GM21381 (cell line): ENCODE measurements at regions not wholly inside any gene's neighbourhood (a gene's known extent, or its start where the extent isn't known, plus 50 kb on each side); places are given as distances from the start of the nearest gene placed in this dataset.

Experiments
- ATAC-seq: cut with Tn5 transposase; IDR thresholded peaks from one replicate; pipeline ENCODE4 v1.9.1; 2021; ENCODE audit warnings: mild to moderate bottlenecking, moderate library complexity; ENCODE audit not compliant: unreplicated experiment

DNA sequence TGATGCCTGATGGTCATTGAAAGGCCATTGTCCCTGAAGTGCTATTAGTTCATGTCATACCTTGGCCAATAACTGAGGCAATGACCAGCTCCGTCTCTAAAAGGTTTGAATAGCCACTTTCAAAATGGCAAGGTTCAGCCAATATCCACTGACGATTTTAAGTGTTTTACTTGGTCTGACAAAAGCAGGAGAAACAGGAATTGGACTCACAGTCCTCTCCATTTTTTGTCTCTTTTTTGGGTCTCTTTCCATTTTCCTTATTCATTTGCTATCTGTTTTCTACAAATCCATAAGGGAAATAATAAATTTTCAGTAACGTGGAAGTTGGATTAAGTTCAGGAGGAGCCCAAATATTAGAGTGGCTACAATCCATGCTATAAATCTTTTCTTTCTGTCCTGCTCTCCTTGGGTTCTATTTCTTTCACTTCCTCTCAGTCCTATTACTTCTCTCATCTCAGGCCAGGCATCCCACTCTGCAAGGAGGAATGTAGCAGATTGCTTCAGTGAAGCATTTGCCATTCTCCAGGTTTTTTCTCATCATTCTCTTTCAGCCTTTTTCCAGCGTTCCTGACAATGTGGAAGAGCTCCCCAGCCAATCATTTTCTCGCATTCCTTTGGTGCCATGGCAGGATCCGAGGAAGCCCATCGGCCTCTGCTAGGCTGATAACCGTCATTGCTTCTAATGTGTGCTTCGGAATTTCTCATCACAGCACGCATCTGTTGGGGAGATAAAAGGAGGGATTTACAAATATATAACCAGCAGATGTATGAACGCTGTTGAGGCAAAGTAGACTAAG is 414.5 kb downstream of the ADGRL2 start:
- ATAC-seq = no peak

- ATAC-seq = no peak
These were observed 413.9 kb downstream of the ADGRL2 start for GRCh38 chr1:82214606-82215005.

- no peak for ATAC-seq
These were observed 396.9 kb downstream of the ADGRL2 start for GRCh38 chr1:82197606-82198005.

DNA sequence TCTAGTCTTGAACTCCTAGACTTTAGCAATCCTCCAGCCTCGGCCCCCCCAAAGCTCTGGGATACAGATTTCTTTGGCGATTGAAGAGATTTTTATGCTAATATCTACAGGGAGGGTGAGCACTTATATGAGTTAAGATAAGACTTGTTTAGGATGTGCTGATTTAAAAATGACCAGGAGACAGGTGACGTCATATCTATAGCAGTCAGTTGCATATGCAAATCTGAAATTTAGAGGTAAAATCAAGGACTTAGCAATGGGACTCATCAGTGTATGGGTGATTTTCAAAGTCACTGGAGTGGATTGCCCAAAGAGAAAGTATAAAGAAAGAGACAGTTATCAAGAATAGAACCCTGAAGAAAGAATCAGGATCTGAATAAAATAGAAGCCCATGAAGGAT is 394.5 kb downstream of the ADGRL2 start:
- ATAC-seq = no peak

DNA sequence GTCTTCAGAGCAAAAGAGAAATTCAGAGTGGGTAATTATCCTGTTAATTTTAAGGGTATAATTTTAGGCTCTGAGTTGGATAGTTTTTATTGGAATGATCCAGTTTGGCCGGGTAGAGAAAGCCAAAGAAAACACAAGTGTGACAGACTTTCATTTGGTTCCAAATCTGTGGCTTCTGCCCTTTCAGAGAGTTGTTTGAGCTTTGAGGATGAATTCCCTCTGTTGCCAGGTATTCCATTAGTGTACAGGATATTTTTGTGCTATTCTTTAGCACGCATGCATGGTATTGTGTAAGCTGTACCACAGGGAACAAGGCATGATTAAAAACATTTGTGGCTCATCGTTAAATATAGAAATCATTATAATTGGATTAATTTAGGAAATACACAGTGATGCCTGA is 384.4 kb downstream of the ADGRL2 start:
- ATAC-seq = no peak

DNA sequence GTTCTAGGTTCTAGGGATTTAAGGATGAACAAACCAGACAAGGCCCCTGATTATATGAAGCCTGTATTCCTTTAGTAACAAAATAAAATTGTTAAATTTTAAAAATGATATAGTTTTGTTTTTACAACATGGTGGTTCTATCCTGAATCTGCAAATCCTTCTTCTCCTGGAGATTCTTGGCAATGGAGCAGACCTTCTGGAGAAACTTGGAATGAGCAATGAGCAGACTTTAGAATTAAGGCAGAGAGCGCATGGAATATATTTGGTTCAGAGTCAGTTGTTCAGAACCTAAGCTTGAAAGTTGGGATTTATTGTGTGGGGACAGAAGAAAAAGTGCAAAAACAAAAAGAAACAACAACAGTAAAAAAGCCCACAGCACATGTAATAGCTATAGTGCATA is 381.1 kb downstream of the ADGRL2 start:
- no peak for ATAC-seq

- no peak for ATAC-seq
These were observed 378.4 kb downstream of the ADGRL2 start for GRCh38 chr1:82179131-82179530.

DNA sequence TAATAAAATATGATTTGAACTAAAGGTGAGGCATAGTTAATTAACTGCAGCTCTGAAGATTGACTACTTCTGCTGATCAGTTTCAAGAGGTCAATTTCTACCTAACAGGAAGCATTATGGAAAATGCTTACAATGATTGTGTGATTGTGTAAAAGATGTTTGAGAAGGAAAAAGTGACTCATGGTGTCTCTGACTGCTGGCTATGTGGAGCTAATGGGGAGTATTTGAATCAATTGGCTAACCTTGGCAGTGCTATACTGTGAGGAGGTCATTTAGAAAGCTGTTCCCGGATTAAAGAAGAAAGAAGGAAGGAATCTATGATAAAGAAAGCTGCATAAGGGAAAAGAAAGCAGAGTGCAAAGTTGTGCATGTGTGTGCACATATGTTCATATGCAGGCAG is 376.5 kb downstream of the ADGRL2 start:
- ATAC-seq = no peak

GRCh38 chr1:82171955-82172354 is 371.2 kb downstream of the ADGRL2 start:
- ATAC-seq = no peak

GRCh38 chr1:82168482-82168881 is 367.7 kb downstream of the ADGRL2 start:
- no peak for ATAC-seq

DNA sequence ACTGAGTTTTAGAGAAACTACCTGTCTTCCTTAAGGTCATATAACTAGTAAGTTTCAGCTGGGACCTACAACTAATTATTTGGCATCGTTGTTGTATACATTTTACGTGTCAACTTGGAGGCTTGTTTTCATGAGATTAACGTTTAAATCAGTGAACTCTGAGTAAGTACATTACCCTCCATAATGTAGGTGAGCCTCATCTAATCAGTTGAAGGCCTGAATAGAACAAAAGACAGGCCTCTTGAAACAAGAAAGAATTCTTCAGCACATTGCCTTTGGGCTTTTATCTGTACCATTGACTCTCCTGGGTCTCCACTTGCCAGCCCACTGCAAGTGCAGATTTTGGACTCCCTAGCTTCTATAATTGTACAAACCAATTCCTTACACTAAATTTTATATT is 364.6 kb downstream of the ADGRL2 start:
- ATAC-seq = no peak

DNA sequence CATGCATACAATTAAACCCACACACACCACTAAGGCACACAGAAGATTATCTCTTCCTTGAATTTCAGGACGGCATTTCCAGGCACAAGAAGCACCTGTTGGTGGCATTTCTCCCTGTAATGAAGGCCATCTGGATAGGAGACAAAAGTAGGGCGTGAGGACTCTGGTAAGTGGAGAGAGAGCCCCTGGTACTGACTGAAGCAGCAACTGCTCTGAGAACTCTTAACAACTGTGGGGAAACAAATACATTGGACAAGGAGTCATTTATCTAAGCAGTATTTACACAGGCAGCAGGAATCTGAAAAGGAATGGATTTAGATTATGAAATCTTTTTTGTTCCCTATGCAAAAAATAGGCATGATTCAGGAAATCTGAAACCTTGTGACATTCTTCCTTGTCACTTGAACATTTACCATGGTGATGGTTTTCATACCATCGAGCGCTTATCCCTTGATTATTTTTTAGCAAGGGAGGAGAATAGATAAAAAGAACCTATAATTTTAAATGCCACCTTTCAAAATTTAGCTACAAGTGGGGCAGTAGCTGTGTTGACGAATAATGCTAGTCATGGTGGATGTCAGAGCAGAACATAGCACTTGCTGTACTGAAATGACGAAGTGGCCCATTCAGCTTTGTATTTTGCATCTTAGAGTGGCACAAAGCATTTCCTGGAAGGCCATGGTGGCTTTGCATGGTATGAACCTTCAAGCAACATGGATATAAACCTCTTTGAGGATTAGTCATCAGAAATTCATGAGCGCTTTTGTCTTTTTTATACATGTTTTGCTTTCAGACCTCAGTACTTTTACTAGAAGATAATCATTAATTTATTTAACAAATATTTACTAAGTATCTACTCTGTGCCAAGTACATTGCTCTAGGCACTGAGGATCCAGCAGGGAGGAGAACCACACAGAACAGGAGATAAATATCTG is 362.0 kb downstream of the ADGRL2 start:
- ATAC-seq = no peak

- no peak for ATAC-seq
These were observed 361.0 kb downstream of the ADGRL2 start for GRCh38 chr1:82161700-82162141.

DNA sequence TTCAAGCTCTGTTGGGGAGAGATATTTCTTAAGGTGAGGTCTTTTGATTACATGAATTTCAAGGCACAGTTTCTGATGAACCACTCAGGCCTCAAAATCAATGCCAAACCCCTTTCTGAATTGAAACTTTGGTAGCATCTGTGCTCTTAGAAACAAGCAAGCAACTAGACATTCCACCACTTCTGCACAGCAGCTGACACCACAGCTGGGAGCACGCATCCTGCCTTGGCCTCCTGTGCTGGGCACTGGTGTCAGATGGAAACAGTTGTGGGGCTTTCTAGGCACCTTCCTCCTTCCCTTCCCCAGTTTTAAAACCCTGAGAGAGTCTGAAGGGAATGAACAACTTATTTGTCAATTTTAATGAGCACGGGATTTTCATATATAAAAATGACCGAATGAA is 360.2 kb downstream of the ADGRL2 start:
- no peak for ATAC-seq

DNA sequence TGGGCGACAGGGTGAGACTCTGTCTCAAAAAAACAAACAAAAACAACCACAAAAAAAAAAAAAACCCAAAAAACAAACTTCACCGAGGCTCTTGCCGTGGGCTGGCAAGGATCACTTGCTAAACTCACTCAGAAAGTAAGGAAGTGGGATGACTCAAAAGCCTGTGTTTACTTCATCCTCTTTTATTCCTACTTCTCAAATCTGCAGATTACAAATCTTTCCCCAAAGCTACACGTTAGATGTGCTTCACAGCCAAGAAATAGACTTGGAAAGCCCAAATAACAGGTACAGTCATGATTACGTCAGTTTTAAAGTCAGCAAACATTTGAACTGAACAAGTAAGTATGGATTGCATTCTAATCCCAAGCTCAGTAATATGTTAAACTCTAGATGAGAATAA is 359.3 kb downstream of the ADGRL2 start:
- no peak for ATAC-seq

- ATAC-seq = no peak
These were observed 358.2 kb downstream of the ADGRL2 start for GRCh38 chr1:82158981-82159380.

DNA sequence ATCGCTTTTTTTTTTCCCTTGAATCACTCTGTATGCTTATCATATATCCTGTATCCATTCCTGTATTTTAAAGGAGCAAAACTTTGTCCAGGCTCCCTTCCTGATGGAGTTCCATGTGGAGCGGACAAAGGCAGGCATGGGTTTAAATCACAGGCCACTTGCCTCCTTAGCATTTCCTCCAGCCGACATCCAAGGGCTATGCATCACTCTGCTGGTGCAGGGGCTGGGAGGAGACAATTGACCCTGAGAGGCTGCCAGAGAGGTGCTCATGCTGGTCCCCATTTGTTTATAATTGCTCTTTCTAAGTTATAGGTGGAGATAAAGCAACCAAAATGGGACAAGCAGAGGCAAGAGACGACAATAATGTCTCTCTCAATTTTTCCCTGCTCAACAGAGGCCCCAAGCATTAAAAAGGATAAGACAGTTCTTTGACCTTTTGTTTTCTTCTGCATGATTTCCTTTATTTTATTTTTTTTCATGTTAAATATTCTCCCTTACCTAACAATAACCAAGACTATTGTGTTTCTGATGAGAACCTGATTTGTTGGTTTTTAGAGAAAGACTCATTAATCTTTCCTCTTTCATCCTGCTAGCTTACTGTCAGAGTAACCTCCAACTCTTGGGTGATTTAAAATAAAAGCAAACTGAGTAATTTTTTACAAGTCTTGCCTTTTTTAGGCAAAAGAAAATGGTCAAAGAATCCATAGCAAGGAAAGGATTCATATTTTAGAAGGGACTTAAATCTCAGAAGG is 353.7 kb downstream of the ADGRL2 start:
- no peak for ATAC-seq

- ATAC-seq = no peak
These were observed 353.0 kb downstream of the ADGRL2 start for GRCh38 chr1:82153752-82154151.

DNA sequence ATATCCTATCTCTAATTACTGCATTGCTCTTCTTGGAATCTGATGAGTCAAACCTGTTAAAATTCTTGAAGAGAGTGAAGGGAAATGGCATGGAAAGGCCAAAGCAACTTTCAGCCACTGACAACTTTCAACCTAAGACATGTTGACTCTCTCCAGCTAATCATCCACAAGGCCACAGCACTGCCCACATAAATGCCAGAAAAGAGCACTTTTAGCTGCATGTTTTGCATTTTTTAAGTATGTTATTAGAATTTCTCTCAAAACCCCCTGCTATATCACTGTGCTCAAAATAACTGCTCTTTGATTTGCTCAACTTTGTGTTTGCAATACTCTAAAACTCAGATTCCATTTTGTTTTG is 352.5 kb downstream of the ADGRL2 start:
- no peak for ATAC-seq

GRCh38 chr1:82152356-82153271 is 351.9 kb downstream of the ADGRL2 start:
- no peak for ATAC-seq
